SK-N-MC (cell line): ENCODE measurements at regions not wholly inside any gene's neighbourhood (a gene's known extent, or its start where the extent isn't known, plus 50 kb on each side); places are given as distances from the start of the nearest gene placed in this dataset.

Experiments used
- EZH2 ChIP-seq: fragments of 200-600 bp; sonication (generic); IDR thresholded peaks from one replicate; pipeline ENCODE4 v1.6.1; 2017; ENCODE audit warnings: antibody characterized with exemption
- FOXP2 ChIP-seq: optimal IDR thresholded peaks from 2 replicates; pipeline ENCODE3; 2011; ENCODE audit warnings: mild to moderate bottlenecking, moderate library complexity; ENCODE audit not compliant: insufficient read depth; ENCODE audit errors: extremely low read length, control extremely low read depth
- POLR2AphosphoS5 ChIP-seq: IDR thresholded peaks from 2 replicates; pipeline ENCODE4 v1.6.1; 2012; ENCODE audit warnings: mild to moderate bottlenecking, low read depth, low read length, borderline replicate concordance

GRCh38 chr13:33891196-33891742 lies 73.3 kb downstream of the RFC3 start:
- no peak for TF ChIP-seq POLR2AphosphoS5
- TF ChIP-seq FOXP2: no peak
- no peak for TF ChIP-seq EZH2
